B cell (primary cell): ENCODE measurements at regions not wholly inside any gene's neighbourhood (a gene's known extent, or its start where the extent isn't known, plus 50 kb on each side); places are given as distances from the start of the nearest gene placed in this dataset.

Source experiments
- ATAC-seq: fragments of 200-7000 bp; cut with Tn5 transposase; one replicate; pipeline ENCODE4 v1.10.0; 2021; ENCODE audit warnings: low read depth, mild to moderate bottlenecking, moderate number of reproducible peaks, moderate library complexity
- CTCF ChIA-PET: fragments of 350-600 bp; sonication (Branson Sonifier 250); formaldehyde crosslinking; loops from one replicate; lab custom pipeline; 2021; ENCODE audit warnings: antibody characterized with exemption, inconsistent platforms; lab: Charles Lee
- POLR2A ChIA-PET: fragments of 350-600 bp; sonication (Branson Sonifier 250); formaldehyde crosslinking; loops from one replicate; lab custom pipeline; 2021; ENCODE audit warnings: antibody characterized with exemption; lab: Charles Lee
- DNase-seq: peaks from one replicate; pipeline ENCODE4 v3.0.0; 2013
- H2AFZ ChIP-seq: 2 replicates; pipeline ENCODE4 v1.6.1; 2012; ENCODE audit warnings: mild to moderate bottlenecking, low read depth, low read length; ENCODE audit not compliant: insufficient read depth, poor library complexity, severe bottlenecking
- H3K27ac ChIP-seq, 2 donors: 1 replicate in 1 of 2; 2 replicates in 1 of 2; pipeline ENCODE4 v1.5.1; 2012 to 2013; ENCODE audit warnings: low read length in 2 of 2, mild to moderate bottlenecking in 2 of 2, moderate library complexity in 1 of 2
- H3K27me3 ChIP-seq, 4 experiments: fragments of 200-600 bp in 1 of 4; sonication (generic) in 1 of 4; replicated peaks in 1 of 4; 1 replicate in 2 of 4; 2 replicates in 2 of 4; pipeline versions ENCODE4 v1.6.1 to v1.7.0; 2013 to 2016; ENCODE audit warnings: low read length in 3 of 4, mild to moderate bottlenecking in 2 of 4, mixed read lengths in 1 of 4, moderate library complexity in 1 of 4; ENCODE audit not compliant: insufficient read depth in 4 of 4, control insufficient read depth in 3 of 4; ENCODE audit errors: control extremely low read depth in 1 of 4
- H3K36me3 ChIP-seq, 2 experiments: replicated peaks in 1 of 2; 1 replicate in 1 of 2; 2 replicates in 1 of 2; pipeline versions ENCODE4 v1.6.1 to v1.7.1; 2013; ENCODE audit warnings: low read length in 1 of 2; ENCODE audit not compliant: insufficient read depth in 2 of 2, control insufficient read depth in 1 of 2; ENCODE audit errors: control extremely low read depth in 1 of 2, extremely low read depth in 1 of 2
- H3K4me1 ChIP-seq, 2 donors: fragments of 200-600 bp in 1 of 2; sonication (generic) in 1 of 2; 1 replicate in 1 of 2; 2 replicates in 1 of 2; pipeline versions ENCODE4 v1.5.1 to v1.6.1; 2013 to 2017; ENCODE audit warnings: low read length in 2 of 2; ENCODE audit not compliant: control insufficient read depth in 2 of 2, insufficient read depth in 2 of 2
- H3K4me2 ChIP-seq: replicated peaks from 2 replicates; pipeline ENCODE3; 2012; ENCODE audit warnings: mild to moderate bottlenecking, low read depth, low read length; ENCODE audit not compliant: poor library complexity, severe bottlenecking
- H3K4me3 ChIP-seq, 5 experiments: fragments of 200-600 bp in 1 of 5; sonication (generic) in 1 of 5; 1 replicate in 3 of 5; 2 replicates in 2 of 5; pipeline versions ENCODE4 v1.5.1 to v1.7.0; 2011 to 2016; ENCODE audit warnings: low read length in 4 of 5, mild to moderate bottlenecking in 4 of 5, low read depth in 2 of 5, control low read depth in 1 of 5, moderate library complexity in 1 of 5; ENCODE audit not compliant: insufficient read depth in 1 of 5; ENCODE audit errors: control extremely low read depth in 1 of 5, extremely low read depth in 1 of 5
- H3K79me2 ChIP-seq: fragments of 200-600 bp; sonication (generic); one replicate; pipeline ENCODE4 v1.6.0; 2016; ENCODE audit warnings: low read length; ENCODE audit not compliant: control insufficient read depth, insufficient read depth
- H3K9ac ChIP-seq: fragments of 200-600 bp; sonication (generic); 2 replicates; pipeline ENCODE4 v1.6.1; 2017; ENCODE audit warnings: mild to moderate bottlenecking, low read length, moderate library complexity
- H3K9me3 ChIP-seq, 3 donors: one replicate each; pipeline versions ENCODE4 v1.6.1 to v1.7.1; 2013; ENCODE audit warnings: low read length in 2 of 3; ENCODE audit not compliant: control insufficient read depth in 2 of 3, insufficient read depth in 1 of 3; ENCODE audit errors: control extremely low read depth in 1 of 3
- H4K20me1 ChIP-seq: 2 replicates; pipeline ENCODE4 v1.6.0; 2012; ENCODE audit warnings: mild to moderate bottlenecking, low read length; ENCODE audit not compliant: insufficient read depth, control insufficient read depth, poor library complexity, severe bottlenecking
- H3K27ac Mint-ChIP-seq: one replicate; pipeline ENCODE4 v1.8.0; 2021; ENCODE audit warnings: mixed read lengths
- H3K27me3 Mint-ChIP-seq: one replicate; pipeline ENCODE4 v1.8.0; 2021; ENCODE audit warnings: mixed read lengths
- H3K4me1 Mint-ChIP-seq: one replicate; pipeline ENCODE4 v1.8.0; 2021; ENCODE audit warnings: mixed read lengths
- H3K4me3 Mint-ChIP-seq: one replicate; pipeline ENCODE4 v1.8.0; 2021; ENCODE audit warnings: mixed read lengths
- H3K9me3 Mint-ChIP-seq: one replicate; pipeline ENCODE4 v1.8.0; 2022; ENCODE audit warnings: mixed read lengths; ENCODE audit not compliant: insufficient read depth
- CTCF ChIP-seq: fragments of 200-600 bp; IDR thresholded peaks from one replicate; pipeline ENCODE4 v1.8.0; 2022; ENCODE audit warnings: antibody characterized with exemption, mild to moderate bottlenecking
- EZH2 ChIP-seq: IDR thresholded peaks from 2 replicates; pipeline ENCODE4 v1.6.1; 2012; ENCODE audit warnings: borderline replicate concordance, low read depth, mild to moderate bottlenecking, moderate library complexity, low read length; ENCODE audit not compliant: insufficient read depth, poor library complexity, severe bottlenecking
- WGBS: methylation state at CpG from one replicate; pipeline ENCODE4 v1.1.5; 2013; ENCODE audit warnings: missing lambda C conversion rate; ENCODE audit not compliant: insufficient coverage; 5-methylcytosine and 5-hydroxymethylcytosine counted together
- intact Hi-C: fragments of 100-400 bp; cut with micrococcal nuclease; formaldehyde crosslinking; loops from one replicate; pipeline ENCODE4 v1.10.0; 2022

GRCh38 chr21:15506086-15506485 lies 223.7 kb upstream of the USP25 start:
- Histone ChIP-seq H3K9ac (no peak overlapping the region), H3K27ac (no peak overlapping the region), H3K4me2 (no peak overlapping the region), H3K79me2 (no peaks in the 10 kb centered on the region), H3K4me3 (no peak overlapping the region), H4K20me1 (no peaks in the 10 kb centered on the region), H3K4me1 (no peaks in the 10 kb centered on the region), H3K9me3 (peaks cover 0 to 1% (median 0%) of the 10 kb centered on the region in 3 donors), H3K36me3 (no peaks in the 10 kb centered on the region), H3K27me3 (no peaks in the 10 kb centered on the region), H2AFZ (no peak overlapping the region)
- H3K27me3 Mint-ChIP-seq: no peaks in the 10 kb centered on the region
- TF ChIP-seq EZH2 (no peak), CTCF (no peak)
- no peaks in the 10 kb centered on the region for H3K4me1 Mint-ChIP-seq
- CTCF ChIA-PET: no interaction called here
- H3K9me3 Mint-ChIP-seq: no peaks in the 10 kb centered on the region
- intact Hi-C loops: no loop called here
- H3K27ac Mint-ChIP-seq: no peak overlapping the region
- WGBS: no CpG with 5 or more reads among the region's 1 CpG
- no peak for ATAC-seq
- H3K4me3 Mint-ChIP-seq: no peak overlapping the region
- POLR2A ChIA-PET: no interaction called here
- DNase-seq: no peak

- CTCF ChIA-PET: interaction anchor here (1.0 to 1.1 kb wide), 2 partner anchors 44 to 770 kb away, joined by 3 to 4 read pairs; no protein-coding TSS in a partner anchor
- H3K27ac ChIP-seq: no peak overlapping the region
Observed at GRCh38 chr21:15508554-15508953, 221.2 kb upstream of the USP25 start.

More at GRCh38 chr21:15508554-15508953, 221.2 kb upstream of the USP25 start:
- H3K27ac Mint-ChIP-seq: no peak overlapping the region
- no peak for ATAC-seq
- Histone ChIP-seq H2AFZ (peak overlapping the region; percentile 29), H3K4me2 (no peak overlapping the region), H3K9me3 (peaks cover 0 to 1% (median 0%) of the 10 kb centered on the region in 3 donors), H4K20me1 (no peaks in the 10 kb centered on the region), H3K4me1 (peaks cover under 1 to 1% of the 10 kb centered on the region in 2 donors), H3K4me3 (no peak overlapping the region), H3K79me2 (no peaks in the 10 kb centered on the region), H3K36me3 (no peaks in the 10 kb centered on the region), H3K9ac (no peak overlapping the region), H3K27me3 (no peaks in the 10 kb centered on the region)
- no peaks in the 10 kb centered on the region for H3K27me3 Mint-ChIP-seq
- no peak for DNase-seq
- POLR2A ChIA-PET: no interaction called here
- H3K9me3 Mint-ChIP-seq: no peaks in the 10 kb centered on the region
- 41% methylated on average over 3 of the region's 3 CpGs for WGBS
- peaks cover 2% of the 10 kb centered on the region for H3K4me1 Mint-ChIP-seq
- no peak overlapping the region for H3K4me3 Mint-ChIP-seq
- TF ChIP-seq CTCF: no peak
- TF ChIP-seq EZH2: no peak
- intact Hi-C loops: no loop called here
